ENCODE measurements at regions not wholly inside any gene's neighbourhood (a gene's known extent, or its start where the extent isn't known, plus 50 kb on each side); places are given as distances from the start of the nearest gene placed in this dataset.

DNA sequence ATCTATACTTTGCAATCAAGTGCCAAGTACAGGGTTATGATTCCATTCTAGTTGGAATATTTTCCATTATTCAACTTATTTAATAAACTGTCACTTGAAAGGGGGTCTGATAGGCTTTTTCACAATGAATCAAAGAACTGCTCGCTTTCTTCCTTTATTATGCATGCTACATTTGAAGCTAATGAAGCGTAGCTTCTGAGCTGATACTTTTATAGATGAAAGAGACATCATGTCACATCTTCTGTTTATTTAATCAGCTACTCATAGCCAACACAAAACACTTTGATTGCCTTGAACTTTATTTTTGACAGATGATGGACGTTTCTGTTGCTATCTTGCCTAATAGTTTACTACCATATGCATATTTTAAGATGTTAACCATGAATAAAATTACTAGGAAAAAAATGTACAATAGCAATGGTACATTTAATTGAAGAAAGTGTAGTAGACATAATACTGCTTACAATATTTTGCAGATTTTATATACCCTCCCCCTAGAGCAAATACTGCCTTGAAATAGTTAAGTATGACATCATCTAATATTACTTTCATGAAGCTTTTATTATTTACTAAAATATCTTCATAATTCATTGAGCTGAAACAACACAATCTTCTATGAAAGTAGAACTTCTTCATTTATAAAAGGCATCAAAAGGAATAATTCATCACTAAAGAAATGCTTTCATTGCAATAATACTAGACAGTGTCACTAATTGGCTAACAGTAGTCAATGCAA lies 529.3 kb upstream of the TYRP1 start:
- no peak for DNase-seq (ENCODE audit: extremely low spot score, unreplicated experiment)
- H3K4me3 Mint-ChIP-seq (ENCODE audit: unreplicated experiment) = no peak overlapping the region
- no peak overlapping the region for H3K27ac Mint-ChIP-seq (ENCODE audit: unreplicated experiment)
- no peaks in the 10 kb centered on the region for H3K36me3 Mint-ChIP-seq (ENCODE audit: unreplicated experiment)
- H3K9me3 Mint-ChIP-seq (ENCODE audit: unreplicated experiment) = peaks cover 6% of the 10 kb centered on the region
- H3K4me1 Mint-ChIP-seq (ENCODE audit: unreplicated experiment) = no peaks in the 10 kb centered on the region
- TF ChIP-seq, protein P1, sequence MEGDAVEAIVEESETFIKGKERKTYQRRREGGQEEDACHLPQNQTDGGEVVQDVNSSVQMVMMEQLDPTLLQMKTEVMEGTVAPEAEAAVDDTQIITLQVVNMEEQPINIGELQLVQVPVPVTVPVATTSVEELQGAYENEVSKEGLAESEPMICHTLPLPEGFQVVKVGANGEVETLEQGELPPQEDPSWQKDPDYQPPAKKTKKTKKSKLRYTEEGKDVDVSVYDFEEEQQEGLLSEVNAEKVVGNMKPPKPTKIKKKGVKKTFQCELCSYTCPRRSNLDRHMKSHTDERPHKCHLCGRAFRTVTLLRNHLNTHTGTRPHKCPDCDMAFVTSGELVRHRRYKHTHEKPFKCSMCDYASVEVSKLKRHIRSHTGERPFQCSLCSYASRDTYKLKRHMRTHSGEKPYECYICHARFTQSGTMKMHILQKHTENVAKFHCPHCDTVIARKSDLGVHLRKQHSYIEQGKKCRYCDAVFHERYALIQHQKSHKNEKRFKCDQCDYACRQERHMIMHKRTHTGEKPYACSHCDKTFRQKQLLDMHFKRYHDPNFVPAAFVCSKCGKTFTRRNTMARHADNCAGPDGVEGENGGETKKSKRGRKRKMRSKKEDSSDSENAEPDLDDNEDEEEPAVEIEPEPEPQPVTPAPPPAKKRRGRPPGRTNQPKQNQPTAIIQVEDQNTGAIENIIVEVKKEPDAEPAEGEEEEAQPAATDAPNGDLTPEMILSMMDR (IDR thresholded peaks at IDR 0.05) = no peak
- H3K27me3 Mint-ChIP-seq (ENCODE audit: unreplicated experiment) = no peaks in the 10 kb centered on the region

DNA sequence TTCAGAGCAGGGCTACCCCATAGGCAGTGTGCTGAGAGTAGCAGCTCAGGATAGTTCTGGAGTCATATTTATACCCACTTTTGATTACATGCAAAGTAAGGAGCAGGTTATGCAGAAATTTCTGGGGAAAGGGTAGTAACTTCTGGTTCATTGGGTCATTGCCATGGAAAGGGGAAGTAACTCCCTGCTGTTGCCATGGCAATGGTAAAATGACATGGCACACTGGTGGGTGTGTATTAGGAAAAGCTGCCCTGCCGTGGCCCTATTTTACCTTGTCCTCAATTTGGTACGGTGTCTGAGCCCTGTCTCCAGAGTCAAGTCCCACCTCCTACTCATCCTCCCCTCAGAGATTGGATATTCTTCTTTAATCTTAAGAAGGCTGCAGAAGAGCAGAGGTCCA lies 526.7 kb upstream of the TYRP1 start:
- no peaks in the 10 kb centered on the region for H3K36me3 Mint-ChIP-seq (ENCODE audit: unreplicated experiment)
- H3K27me3 Mint-ChIP-seq (ENCODE audit: unreplicated experiment) = no peaks in the 10 kb centered on the region
- TF ChIP-seq, protein P1 (IDR thresholded peaks at IDR 0.05) = no peak
- H3K9me3 Mint-ChIP-seq (ENCODE audit: unreplicated experiment) = peaks cover 6% of the 10 kb centered on the region
- DNase-seq (ENCODE audit: extremely low spot score, unreplicated experiment) = no peak
- no peaks in the 10 kb centered on the region for H3K4me1 Mint-ChIP-seq (ENCODE audit: unreplicated experiment)
- H3K4me3 Mint-ChIP-seq (ENCODE audit: unreplicated experiment) = no peak overlapping the region
- H3K27ac Mint-ChIP-seq (ENCODE audit: unreplicated experiment) = no peak overlapping the region

DNA sequence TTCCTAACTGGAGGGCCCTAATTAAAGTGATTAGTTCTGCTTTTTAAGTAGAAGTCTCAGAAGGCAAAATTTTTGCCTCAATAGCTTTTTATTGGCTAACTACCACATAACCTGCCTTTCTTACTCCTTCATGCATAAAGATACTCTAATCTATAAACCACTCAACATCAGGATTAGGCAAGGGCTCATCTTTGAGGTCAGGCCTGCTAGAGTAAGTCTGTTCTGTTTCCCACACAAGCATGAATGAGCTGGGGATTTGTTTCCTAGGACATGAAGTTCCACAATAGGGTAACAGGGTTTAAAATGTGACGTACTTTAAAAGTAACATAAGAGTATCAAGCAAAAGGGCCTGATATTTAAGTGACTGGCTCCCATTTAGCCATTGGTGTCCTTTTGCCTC lies 522.7 kb upstream of the TYRP1 start:
- TF ChIP-seq, protein P1 (IDR thresholded peaks at IDR 0.05) = no peak
- Mint-ChIP-seq H3K27ac (ENCODE audit: unreplicated experiment) (no peak overlapping the region), H3K4me1 (ENCODE audit: unreplicated experiment) (no peaks in the 10 kb centered on the region), H3K4me3 (ENCODE audit: unreplicated experiment) (no peak overlapping the region), H3K9me3 (ENCODE audit: unreplicated experiment) (peaks cover 9% of the 10 kb centered on the region), H3K27me3 (ENCODE audit: unreplicated experiment) (no peaks in the 10 kb centered on the region), H3K36me3 (ENCODE audit: unreplicated experiment) (no peaks in the 10 kb centered on the region)
- DNase-seq (ENCODE audit: extremely low spot score, unreplicated experiment) = no peak

DNA sequence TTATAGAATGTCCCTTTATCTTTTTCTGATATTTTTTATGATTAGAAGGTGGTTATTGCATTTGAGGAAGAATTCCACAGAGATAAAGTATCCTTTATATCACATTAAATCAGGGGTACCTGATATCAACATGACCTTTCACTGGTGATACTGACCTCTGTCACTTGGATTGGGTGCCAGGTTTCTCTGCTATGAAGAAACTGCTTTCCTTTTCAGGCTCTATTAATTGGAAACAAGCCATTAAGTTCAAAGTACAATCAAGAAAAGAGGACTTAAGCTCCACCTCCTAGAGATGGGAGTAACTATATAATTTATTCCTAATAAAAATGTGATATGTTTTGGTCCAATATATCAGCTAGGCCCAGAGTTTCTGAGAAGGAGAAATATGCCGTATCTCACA lies 514.6 kb upstream of the TYRP1 start:
- H3K4me3 Mint-ChIP-seq (ENCODE audit: unreplicated experiment) = no peak overlapping the region
- H3K4me1 Mint-ChIP-seq (ENCODE audit: unreplicated experiment) = no peaks in the 10 kb centered on the region
- TF ChIP-seq, protein P1 (IDR thresholded peaks at IDR 0.05) = no peak
- H3K27ac Mint-ChIP-seq (ENCODE audit: unreplicated experiment) = no peak overlapping the region
- no peak for DNase-seq (ENCODE audit: extremely low spot score, unreplicated experiment)
- no peaks in the 10 kb centered on the region for H3K27me3 Mint-ChIP-seq (ENCODE audit: unreplicated experiment)
- no peaks in the 10 kb centered on the region for H3K36me3 Mint-ChIP-seq (ENCODE audit: unreplicated experiment)
- peaks cover 3% of the 10 kb centered on the region for H3K9me3 Mint-ChIP-seq (ENCODE audit: unreplicated experiment)

DNA sequence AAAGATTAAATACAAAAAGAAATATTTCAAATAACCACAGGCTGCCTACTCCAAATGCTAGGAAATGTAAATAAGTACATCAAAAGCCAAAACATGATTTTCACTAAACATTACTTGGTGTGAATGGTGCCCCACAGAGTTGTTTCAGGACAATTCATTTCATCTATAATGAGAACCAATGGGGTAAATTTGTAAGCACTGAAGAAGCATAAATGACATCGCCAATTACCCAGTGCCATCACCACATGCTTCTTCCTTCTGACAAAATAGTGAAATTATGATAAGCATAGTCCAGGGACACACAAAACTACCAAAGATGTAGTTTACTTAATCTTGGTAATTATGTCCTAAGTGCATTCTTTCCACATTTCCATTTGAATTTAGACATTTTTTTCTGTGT lies 510.4 kb upstream of the TYRP1 start:
- no peaks in the 10 kb centered on the region for H3K4me1 Mint-ChIP-seq (ENCODE audit: unreplicated experiment)
- no peak for DNase-seq (ENCODE audit: extremely low spot score, unreplicated experiment)
- H3K9me3 Mint-ChIP-seq (ENCODE audit: unreplicated experiment) = no peaks in the 10 kb centered on the region
- H3K27ac Mint-ChIP-seq (ENCODE audit: unreplicated experiment) = no peak overlapping the region
- H3K36me3 Mint-ChIP-seq (ENCODE audit: unreplicated experiment) = no peaks in the 10 kb centered on the region
- TF ChIP-seq, protein P1 (IDR thresholded peaks at IDR 0.05) = no peak
- no peak overlapping the region for H3K4me3 Mint-ChIP-seq (ENCODE audit: unreplicated experiment)
- no peaks in the 10 kb centered on the region for H3K27me3 Mint-ChIP-seq (ENCODE audit: unreplicated experiment)

All from osteocyte (in vitro differentiated cells).